Stimulated activated CD4-positive, alpha-beta T cell treated with anti-CD3 and anti-CD28 coated beads, TNF-alpha, amount 100 ng/mL, for 24 hours (primary cell): ENCODE measurements at regions not wholly inside any gene's neighbourhood (a gene's known extent, or its start where the extent isn't known, plus 50 kb on each side); places are given as distances from the start of the nearest gene placed in this dataset.

Experiments
- DNase-seq, 3 experiments: peaks; one replicate each; pipeline ENCODE4 v3.0.0-alpha.2; 2020; ENCODE audit warnings: low read depth in 3 of 3

DNA sequence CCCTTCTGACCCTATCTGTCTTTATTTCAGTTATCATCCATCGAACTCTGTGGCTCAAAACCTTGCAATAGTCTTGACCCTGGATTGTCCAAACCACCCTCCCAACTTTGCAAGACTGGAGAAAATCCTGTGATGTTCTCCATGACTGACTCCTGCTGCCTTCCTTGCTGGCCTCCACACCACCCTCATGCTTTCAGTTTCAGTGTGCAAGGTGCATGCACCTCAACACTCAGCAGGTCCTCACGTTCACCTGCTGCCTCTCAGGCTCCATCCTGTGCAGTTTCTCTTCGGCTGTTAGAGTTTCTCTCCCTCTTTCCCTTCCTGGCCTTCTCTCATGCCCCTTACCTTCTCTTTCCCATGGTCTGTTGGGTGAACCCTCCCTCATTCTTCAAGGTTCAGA lies 59.4 kb upstream of the ASIC2 start:
- DNase-seq = no peak

DNA sequence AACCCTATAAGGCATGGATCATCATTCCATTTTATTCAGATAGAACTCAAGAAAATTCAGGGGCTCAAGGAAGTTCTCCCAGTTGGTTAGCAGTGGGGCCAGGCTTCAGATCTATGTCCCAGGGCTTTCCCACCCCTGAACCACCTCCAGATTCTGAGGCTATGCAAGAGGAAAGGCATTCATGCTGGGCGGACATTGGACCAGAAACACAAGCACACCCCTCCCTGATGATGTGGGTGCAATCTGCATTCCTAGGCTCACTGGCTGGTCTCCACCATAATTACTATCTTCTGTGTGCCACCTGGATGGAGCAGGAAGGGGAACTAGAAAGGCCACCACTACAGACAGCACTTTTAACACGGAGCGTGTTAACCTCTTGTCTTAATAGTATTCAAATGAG lies 63.2 kb upstream of the ASIC2 start:
- DNase-seq = no peak

DNA sequence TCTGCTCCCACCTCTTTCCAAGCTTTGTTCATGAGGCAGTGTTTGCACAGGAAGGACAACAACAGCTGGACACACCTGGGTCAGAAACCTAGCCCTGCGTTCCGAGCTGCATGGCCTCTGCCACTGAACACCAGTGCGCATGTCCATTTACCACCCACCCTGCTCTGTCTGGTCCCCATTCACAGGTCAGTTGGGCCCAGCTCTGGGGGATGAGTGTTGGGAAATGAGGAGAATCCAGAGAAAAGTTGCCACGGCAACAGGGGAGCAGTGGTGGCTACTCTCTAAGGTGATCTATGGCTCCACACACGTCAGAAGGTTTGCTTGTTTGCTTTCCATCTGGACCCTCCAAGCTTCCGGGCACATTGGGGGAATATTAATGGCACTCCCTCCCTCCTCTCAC lies 70.4 kb upstream of the ASIC2 start:
- no peak for DNase-seq

DNA sequence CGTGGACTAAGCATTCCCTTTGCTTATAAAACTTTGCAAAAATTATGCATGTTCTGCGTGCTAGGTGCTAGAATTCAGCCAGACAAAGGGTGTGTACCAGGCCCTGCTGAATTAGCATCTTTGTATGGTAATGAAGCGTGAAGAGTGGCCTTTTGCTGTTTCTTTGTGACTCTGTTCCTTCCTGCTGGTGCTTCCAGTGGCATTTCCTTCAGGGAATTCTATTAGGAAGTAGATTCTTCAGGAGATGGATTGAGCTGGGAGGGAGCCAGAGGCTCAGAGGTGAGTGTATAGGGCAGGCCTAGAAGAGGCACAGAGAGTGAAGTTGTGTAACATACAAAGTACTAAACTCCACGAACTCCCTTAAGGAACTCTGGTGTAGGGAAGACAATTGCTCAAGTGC lies 73.9 kb upstream of the ASIC2 start:
- no peak for DNase-seq

DNA sequence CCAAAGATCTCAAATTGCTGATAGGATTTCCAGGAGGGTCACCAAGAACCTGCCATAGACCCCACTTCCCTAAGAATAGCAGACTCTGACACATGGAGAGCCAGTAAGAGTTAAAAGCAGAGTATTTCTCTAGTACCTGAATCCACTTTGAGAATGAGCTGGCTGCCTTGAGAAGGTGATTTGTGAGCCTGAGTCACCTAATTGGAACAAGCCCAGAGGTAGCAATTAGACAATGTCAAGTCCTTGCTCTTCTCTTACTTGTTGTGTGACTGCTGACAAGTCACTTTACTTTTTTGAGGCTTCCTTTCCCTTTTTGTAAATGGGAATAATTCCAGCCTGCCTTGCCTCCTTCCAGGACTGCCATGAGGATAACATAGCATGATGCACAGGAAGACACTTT lies 76.1 kb upstream of the ASIC2 start:
- no peak for DNase-seq

DNA sequence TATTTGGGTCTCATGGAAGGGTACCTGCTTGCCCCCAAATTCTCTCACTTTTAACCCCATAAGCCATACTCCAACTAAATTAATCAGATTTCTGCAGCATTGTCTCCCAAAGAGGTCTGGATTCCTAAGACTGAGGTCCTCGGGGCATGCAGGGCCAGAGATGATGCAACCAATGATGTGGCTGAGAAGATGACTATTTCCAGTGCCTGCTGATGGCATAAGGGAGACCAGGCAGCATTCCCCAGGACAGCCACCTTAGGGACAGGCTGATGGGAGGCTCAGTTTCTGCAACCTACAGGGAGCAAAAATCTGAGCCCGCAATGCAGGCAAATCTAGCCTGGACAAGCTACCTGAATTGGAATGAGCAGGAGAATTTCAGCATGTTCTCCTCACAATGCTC lies 76.8 kb upstream of the ASIC2 start:
- DNase-seq = no peak

DNA sequence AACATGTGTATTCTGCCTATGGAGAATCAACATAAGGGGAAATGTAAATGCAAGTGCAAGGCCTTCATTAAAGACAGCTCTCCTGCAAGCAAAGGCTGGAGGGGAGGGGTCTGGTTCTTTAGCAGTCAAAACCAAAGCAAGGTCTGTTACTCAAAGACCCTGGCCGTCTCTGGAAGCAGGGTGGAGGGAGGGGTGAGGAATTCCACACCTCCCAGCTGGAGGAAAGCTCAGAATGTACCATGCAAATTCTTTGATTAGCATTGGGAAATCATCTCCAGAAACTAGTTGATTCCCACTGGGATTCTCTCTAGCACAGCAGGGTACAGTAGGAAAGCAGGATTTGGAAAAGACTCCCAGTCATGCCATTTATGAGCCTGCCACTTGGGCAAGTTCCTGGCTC lies 77.3 kb upstream of the ASIC2 start:
- DNase-seq = no peak

DNA sequence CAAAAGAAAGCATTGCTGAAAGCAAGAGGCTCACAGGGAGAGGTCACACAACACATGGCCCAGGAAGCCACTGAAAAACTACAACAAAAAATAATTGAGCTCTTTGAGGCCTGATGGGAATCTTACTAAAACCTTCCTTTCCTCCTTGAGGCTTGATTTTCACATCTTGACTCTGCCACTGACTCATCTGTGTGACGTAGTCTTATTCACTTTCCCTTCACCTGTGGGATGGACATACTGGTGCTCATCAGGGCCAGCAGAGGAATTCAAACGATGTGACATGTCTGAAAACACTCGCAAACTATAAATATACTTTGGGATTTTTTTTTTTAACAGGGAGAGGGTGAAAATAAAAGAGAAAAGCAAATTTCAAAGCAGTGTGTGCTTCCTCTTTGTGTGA lies 78.3 kb upstream of the ASIC2 start:
- DNase-seq = no peak

DNA sequence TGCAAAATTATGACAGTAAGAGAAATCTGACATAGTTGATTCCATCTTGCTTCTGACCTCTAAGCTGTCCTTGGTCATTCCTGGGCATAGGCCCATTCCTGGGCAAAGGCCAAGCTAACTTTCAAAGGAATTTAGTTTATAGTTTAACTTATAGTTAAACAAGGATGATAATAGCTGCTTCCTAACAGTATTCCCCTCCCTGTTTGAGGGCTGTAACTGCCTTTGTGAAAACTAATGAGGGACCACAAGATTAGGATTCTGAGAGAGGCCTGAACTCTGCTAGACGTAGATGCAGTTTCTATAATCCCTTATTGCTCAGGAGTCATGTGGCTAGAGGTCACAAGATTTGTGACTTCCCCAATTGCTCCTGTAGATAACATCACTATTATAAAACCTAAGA lies 80.2 kb upstream of the ASIC2 start:
- no peak for DNase-seq

DNA sequence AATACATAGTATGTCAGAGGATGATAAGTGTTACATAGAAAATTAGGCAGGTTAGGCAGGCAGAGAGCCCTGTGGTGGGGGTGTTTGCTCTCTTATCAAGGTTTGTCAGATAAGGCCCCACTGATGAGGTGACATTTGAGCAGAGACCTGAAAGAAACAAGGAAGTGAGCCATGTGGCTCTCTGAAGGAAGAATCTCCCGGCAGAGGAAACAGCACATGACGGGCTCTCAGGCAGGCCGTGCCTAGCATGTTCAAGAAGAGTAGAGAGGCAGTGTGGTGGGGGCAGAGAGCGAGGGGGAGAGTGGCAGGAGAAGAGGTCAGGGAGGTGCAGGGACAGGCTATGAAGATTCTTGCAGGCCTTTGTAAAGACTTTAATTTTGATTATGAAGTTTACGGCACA lies 82.0 kb upstream of the ASIC2 start:
- no peak for DNase-seq

DNA sequence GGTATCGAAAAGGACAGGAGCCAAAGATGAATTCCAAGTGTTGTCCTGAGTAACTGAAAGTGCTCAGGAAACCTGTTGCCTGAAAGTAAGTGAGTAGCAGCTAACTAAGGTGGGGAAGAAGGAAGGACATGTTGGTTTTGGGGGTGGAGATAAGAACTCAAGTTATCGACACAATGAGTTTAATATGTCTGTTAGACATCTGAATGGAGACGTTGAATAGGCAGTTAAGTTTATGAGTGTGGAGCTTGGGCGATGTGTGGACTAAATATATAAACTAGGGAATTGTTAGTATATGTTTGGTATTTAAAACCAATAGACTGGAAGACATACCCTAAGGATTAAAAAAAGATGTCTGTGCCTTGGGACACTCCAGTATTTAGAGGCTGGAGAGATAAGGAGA lies 82.7 kb upstream of the ASIC2 start:
- DNase-seq = no peak

DNA sequence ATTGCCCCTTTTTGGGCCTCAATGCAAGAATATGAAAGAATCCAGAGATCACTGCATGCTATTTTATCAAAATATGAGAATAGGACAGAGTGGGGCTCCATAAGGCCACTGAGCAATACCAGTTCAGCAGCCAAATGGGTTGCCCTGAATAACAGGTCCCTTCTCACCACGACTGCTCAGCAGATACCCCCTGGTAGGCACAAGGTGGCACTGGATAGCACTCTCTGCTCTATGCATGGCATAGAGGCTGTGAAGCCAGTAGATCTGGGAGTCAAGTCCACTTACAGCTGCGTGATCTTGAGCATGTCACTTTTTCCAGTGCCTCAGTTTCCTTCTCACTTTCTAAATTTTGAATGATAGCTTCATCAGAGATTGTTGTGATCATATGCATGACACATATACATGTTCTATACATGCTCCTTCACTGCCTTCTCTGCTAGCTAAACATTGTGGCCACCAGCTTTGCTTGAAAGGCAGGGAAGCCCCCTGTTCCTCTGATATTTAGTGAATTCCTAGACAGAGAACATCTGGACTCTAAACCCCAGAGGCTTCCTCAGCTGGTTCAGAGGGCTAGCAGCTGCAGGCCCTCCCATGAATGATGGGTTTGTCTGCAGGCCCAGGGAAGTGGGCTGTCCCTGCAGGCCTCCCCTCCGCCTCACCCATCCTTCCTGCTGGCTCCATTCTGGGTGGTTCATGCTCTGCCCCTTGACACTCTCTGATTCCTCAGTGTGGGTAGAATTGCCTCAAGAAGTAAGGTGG lies 84.9 kb upstream of the ASIC2 start:
- no peak for DNase-seq

DNA sequence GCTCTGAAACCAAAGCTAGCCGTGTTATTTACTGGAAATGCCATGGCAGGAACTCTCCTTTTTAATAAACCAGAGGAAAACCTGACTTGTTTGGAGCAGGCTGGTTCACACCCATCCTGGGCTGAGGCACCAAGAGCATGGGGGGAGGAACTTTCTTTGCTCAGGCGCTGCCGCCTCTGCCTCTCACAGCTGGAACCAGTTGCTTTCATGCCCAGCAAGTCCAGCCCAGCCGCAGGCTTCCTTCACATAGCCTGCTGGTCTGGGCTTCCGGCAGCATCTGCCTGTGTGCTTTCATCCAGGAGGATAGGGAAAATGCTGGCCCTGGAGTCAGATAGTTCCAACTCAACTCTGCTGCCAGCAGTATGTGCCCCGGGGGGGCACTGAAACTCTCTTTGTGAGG lies 88.1 kb upstream of the ASIC2 start:
- no peak for DNase-seq

DNA sequence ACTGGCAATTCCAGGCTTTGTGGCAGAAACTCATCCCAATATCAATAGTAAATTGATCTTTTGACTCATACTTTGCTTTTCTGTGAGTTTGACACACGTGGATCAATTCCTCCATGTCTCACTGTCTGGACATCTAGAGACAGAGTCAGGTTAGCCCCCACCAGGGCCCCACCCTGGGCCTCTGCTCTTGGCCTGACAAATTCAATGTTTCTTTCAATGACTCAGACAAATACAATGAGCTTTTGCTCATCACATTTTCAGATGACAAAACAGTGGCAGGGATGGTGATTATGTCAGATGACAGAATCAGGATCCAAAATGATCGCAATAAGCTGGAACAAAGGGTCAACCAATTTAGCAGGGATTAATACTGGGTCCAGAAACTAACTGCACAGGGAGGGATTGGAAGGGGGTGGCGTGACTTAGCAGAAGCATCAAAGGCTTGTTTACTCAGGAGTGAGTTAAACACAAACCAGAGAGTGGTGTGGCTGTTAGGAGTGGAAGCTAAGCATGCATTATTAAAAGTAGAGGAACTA lies 90.5 kb upstream of the ASIC2 start:
- DNase-seq = no peak

DNA sequence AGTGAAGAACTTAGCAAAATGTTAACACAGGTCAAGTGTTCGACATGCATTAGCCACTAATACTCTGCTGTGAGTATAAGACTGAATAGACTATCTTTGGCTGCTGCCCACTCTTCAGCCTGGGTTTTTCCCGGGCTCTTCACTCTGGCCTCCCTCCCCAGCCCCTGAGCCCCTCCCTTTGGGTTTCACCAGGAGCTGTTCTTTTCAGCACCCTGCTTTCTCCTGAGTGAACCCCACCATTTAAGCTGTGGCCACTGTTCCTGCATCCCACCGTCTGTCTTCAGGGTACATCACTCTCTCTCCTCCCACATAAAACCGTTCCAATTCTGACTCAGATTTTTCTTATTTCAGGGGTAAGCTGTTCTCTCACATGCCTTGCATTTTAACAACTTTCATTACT lies 92.0 kb upstream of the ASIC2 start:
- no peak for DNase-seq

DNA sequence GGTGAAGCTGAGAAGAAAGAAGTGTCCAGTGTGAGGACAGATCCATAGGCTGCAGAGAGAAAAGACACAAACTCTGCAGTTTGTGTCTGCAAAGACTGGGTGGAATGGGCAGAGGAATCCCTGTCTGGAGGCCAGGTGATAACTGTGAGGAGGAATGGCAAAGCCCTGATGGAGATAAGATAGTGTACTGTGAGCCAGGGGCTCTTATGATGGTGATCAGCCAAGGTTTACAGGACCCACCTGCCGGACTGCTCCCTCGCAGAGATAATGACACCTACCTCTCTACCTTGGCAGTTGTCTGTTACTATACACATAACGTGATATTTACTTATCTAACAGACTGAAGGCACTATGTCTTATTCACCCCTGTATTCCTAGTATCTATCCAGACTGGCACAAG lies 92.6 kb upstream of the ASIC2 start:
- no peak for DNase-seq

DNA sequence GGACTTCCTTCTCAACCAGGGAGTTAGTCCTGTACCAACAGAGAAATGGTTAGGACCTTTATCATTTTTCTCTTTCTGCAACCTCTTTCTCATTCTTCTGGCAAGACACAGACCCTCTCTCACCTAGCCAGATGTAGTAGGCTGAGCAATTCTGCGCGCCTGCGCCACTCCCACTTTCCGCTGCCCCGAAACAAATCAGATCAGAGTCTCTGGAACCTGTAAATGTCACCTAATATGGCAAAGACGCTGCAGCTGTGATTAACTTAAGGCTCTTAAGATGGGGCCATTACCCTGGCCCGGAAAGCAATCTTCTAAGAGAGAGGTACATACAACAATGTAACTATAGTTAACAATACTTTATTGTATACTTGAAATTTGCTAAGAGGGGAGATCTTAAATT lies 94.3 kb upstream of the ASIC2 start:
- no peak for DNase-seq

DNA sequence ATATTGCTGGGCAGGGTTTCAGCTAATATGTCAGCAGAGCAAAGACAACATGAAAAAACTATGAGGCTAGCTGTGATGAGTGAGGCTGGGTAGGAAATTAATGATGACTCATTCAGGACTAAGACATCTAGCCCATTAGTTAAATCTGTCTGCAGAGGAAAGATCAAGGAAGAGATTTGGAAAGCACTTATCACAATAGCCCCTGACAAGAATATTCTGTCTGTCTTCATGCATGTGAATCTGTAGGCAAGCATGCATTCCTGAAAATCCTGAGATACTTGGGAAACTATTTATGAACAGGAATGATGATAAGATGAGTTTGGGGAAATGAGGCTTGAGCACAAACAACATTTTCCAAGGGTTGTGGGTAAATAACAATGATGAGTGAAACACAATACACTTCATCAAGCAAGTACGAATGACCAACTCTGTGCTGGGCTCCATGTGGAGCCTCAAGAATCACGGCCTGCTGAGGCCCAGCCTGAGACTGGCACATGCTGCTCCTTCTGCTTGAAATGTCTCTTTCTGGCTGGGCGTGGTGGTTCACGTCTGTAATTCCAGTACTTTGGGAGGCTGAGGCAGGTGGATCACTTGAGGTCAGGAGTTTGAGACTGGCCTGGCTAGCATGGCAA lies 96.5 kb upstream of the ASIC2 start:
- DNase-seq = no peak

DNA sequence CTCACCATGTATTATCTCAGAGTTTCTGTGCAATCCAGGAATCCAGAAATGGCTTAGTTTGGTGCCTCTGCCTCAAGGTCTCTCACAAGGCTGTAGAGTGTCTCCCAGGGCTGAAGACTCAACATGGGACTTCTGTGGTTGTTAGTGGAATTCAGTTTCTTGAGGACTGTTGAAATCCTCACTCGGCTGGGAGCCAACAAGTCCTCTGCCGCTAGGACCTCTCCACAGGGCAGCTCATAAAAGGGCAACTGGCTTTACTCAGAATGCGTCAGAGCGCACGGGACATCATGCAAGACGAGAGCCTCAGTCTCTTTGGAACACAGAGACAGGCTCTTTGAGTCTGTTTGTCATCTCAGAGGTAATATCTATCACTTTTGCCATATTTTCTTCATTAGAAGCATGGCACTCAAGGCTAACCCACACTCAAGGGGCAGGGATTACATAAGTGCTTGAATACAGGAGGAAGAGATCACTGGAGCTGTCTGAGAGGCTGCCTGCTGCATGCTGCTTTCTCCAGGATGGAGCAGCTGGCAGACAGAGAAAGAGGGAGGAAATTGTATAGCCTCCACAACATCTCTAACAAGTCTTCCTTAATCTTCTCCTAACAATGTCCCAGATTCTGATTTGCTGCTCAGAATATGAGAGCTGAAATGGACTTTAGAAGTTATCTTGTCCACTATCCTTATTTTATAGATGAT lies 97.5 kb upstream of the ASIC2 start:
- no peak for DNase-seq

DNA sequence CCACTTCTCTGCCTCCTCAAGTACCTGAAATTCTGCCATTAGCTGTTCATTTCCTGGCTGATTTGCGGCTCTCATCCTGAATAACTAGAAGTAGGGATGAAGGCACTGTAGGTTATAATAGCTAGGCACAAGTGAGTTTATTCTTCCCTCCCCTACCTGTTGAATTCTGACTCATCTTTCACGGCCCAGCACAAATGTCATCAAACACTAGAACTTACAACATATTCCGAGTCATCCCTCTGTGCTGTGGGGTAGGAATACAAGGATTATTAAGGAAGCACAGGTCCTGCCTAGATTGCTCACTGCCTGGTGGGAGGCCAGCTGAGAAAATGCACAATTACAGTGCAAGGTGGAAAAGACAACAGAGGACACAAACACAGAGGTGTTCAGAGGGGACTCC lies 103.7 kb upstream of the ASIC2 start:
- DNase-seq = no peak

DNA sequence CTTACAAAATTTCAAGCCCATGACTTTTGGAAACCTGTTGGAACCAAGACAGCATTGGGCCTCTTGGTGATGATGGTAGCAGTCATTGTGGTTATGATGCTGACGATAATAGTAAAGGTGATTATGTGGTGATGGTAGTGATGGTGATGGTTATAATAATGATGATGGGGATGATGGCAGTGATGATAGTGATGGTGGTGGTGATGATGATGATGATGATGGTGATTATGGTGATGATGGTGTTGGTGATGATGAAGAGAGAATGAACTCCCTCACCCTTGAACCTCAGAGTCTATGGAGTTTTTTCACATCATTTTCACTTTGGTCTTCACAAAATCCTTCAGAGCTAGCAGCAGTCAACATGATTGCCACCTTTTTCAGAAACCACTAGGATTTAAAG lies 105.3 kb upstream of the ASIC2 start:
- DNase-seq = no peak

DNA sequence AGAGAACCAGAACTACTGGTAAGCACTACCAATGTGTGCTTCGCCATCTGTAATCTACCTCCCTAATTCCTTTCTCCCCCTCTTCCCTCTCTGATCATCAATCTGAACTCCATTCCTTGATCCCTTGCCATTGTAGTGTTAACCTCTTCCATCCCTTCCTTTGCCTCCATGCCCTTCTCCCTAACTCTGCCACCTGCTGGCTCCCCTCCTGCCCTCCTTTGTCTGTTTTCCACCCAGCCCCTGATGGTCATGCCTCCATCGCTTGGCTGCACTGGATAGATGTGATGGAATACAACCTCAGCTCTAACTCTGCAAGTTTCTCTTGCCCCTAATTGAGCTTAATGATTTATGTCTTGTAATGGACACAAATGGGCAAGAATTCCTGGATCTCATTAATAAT lies 108.2 kb upstream of the ASIC2 start:
- DNase-seq = no peak

DNA sequence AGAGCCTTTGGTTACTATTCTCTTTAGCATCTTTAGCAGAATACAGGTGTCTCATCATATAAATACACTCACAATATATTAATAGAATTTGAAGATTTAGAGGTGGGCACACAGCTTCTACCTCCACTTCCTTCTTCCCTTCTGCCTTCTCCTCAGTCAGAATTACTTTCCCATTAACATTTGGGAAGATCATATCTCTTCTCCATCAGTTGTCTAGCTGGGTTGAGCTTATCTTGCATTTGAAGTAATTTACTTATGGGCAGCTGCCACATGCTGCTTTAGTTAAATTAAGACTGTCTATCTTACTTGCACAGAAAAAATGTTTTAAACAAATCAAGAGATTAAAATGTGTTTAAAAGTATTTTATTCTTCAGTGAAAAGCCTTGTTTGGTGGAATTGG lies 110.1 kb upstream of the ASIC2 start:
- no peak for DNase-seq
